Esophagus squamous epithelium (tissue), 4 donors: ENCODE measurements at regions not wholly inside any gene's neighbourhood (a gene's known extent, or its start where the extent isn't known, plus 50 kb on each side); places are given as distances from the start of the nearest gene placed in this dataset.

ENCODE experiments used
- POLR2A ChIP-seq, 4 donors: fragments of 450-650 bp; IDR thresholded peaks; one replicate each; pipeline ENCODE4 v1.6.1; 2017; ENCODE audit warnings: antibody characterized with exemption in 4 of 4, mild to moderate bottlenecking in 4 of 4, moderate library complexity in 3 of 4
- TF ChIP-seq, protein P1 (sequence below), 6 experiments: fragments of 450-650 bp in 4 of 6; fragments of 200-600 bp in 2 of 6; sonication (generic) in 2 of 6; IDR thresholded peaks; one replicate each; pipeline ENCODE4 v1.5.1; 2016 to 2019; ENCODE audit warnings: antibody characterized with exemption in 6 of 6, mild to moderate bottlenecking in 4 of 6, moderate library complexity in 4 of 6

DNA sequence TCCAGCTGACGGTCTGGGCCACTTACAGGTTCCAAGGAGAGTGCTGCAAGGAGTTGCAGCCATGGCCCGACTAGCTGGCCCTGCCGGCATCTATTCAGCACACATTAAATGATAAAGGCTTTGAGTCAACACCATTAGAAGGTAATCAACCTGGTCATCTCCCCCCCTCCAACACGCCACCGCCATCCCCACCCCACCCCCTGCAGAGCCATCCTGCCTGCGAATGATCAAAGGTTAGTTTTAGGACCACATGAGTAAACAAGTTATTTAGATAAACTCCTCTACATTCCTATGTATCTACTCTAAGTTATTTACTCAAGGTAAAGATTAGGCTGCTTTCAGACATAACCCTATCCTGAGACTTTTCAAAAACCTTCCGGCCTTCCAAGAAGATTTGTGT, 349.3 kb upstream of the SLC39A10 start:
- TF ChIP-seq, protein P1, sequence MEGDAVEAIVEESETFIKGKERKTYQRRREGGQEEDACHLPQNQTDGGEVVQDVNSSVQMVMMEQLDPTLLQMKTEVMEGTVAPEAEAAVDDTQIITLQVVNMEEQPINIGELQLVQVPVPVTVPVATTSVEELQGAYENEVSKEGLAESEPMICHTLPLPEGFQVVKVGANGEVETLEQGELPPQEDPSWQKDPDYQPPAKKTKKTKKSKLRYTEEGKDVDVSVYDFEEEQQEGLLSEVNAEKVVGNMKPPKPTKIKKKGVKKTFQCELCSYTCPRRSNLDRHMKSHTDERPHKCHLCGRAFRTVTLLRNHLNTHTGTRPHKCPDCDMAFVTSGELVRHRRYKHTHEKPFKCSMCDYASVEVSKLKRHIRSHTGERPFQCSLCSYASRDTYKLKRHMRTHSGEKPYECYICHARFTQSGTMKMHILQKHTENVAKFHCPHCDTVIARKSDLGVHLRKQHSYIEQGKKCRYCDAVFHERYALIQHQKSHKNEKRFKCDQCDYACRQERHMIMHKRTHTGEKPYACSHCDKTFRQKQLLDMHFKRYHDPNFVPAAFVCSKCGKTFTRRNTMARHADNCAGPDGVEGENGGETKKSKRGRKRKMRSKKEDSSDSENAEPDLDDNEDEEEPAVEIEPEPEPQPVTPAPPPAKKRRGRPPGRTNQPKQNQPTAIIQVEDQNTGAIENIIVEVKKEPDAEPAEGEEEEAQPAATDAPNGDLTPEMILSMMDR (IDR thresholded peaks at IDR 0.05), result no peak
- no peak for TF ChIP-seq POLR2A (IDR thresholded peaks at IDR 0.05)
